HEK293 (cell line): ENCODE measurements at regions not wholly inside any gene's neighbourhood (a gene's known extent, or its start where the extent isn't known, plus 50 kb on each side); places are given as distances from the start of the nearest gene placed in this dataset.

ENCODE experiments used
- CTCF ChIA-PET: fragments of 350-600 bp; formaldehyde crosslinking; extraction: SDS; loops from one replicate; lab custom pipeline; 2021; ENCODE audit warnings: antibody characterized with exemption; lab: Yijun Ruan, JAX
- POLR2A ChIA-PET: fragments of 300-600 bp; formaldehyde crosslinking; extraction: SDS; loops from one replicate; lab custom pipeline; 2020; ENCODE audit warnings: antibody characterized with exemption, inconsistent platforms; lab: Yijun Ruan, JAX
- H3K27ac ChIP-seq: fragments of 200-500 bp; sonication (Bioruptor generic); 2 replicates; pipeline ENCODE4 v1.5.1; 2014; ENCODE audit warnings: low read depth, low read length, control low read depth, inconsistent platforms; ENCODE audit errors: extremely low read depth
- H3K36me3 ChIP-seq, 2 experiments: fragments of 200-500 bp in 1 of 2; sonication (Bioruptor generic) in 1 of 2; 1 replicate in 1 of 2; 2 replicates in 1 of 2; pipeline ENCODE4 v1.5.1; 2014 to 2017; ENCODE audit warnings: inconsistent platforms in 2 of 2, low read length in 2 of 2; ENCODE audit not compliant: control insufficient read depth in 2 of 2, insufficient read depth in 1 of 2
- H3K4me1 ChIP-seq: fragments of 200-500 bp; sonication (Bioruptor generic); 2 replicates; pipeline ENCODE4 v1.5.1; 2014; ENCODE audit warnings: mild to moderate bottlenecking, low read length, inconsistent platforms; ENCODE audit not compliant: control insufficient read depth, insufficient read depth
- H3K4me3 ChIP-seq: 2 replicates; pipeline ENCODE4 v1.5.1; 2011; ENCODE audit warnings: low read depth, mild to moderate bottlenecking, control low read depth, low read length, moderate library complexity
- H3K9me3 ChIP-seq: fragments of 200-500 bp; sonication (Bioruptor generic); 2 replicates; pipeline ENCODE4 v1.5.1; 2014; ENCODE audit warnings: low read depth, low read length, inconsistent platforms; ENCODE audit not compliant: control insufficient read depth, insufficient read depth
- BCL11A ChIP-seq: fragments of 450-650 bp; formaldehyde crosslinking; IDR thresholded peaks from 2 replicates; pipeline ENCODE4 v1.5.1; 2016; ENCODE audit warnings: low read depth, missing biosample characterization, missing genetic modification characterization
- EGR2 ChIP-seq: fragments of 450-650 bp; formaldehyde crosslinking; IDR thresholded peaks from 2 replicates; pipeline ENCODE4 v1.5.1; 2016; ENCODE audit warnings: low read depth, missing biosample characterization, missing genetic modification characterization
- GLIS1 ChIP-seq: fragments of 450-650 bp; formaldehyde crosslinking; IDR thresholded peaks from 2 replicates; pipeline ENCODE4 v1.5.1; 2016; ENCODE audit warnings: missing biosample characterization, missing genetic modification characterization
- GLIS2 ChIP-seq: fragments of 450-650 bp; formaldehyde crosslinking; IDR thresholded peaks from 2 replicates; pipeline ENCODE4 v1.5.1; 2016; ENCODE audit warnings: missing biosample characterization, missing genetic modification characterization
- INSM2 ChIP-seq: fragments of 450-650 bp; formaldehyde crosslinking; IDR thresholded peaks from 2 replicates; pipeline ENCODE4 v1.5.1; 2016; ENCODE audit warnings: missing biosample characterization, missing genetic modification characterization
- KLF16 ChIP-seq: fragments of 450-650 bp; formaldehyde crosslinking; IDR thresholded peaks from 2 replicates; pipeline ENCODE4 v1.5.1; 2017; ENCODE audit warnings: missing biosample characterization, missing genetic modification characterization
- PRDM1 ChIP-seq: fragments of 450-650 bp; formaldehyde crosslinking; IDR thresholded peaks from 2 replicates; pipeline ENCODE4; 2016; ENCODE audit warnings: missing biosample characterization, missing genetic modification characterization
- PRDM10 ChIP-seq: fragments of 450-650 bp; formaldehyde crosslinking; IDR thresholded peaks from 2 replicates; pipeline ENCODE4 v1.5.1; 2016; ENCODE audit warnings: missing biosample characterization, missing genetic modification characterization
- ZBTB10 ChIP-seq: fragments of 450-650 bp; formaldehyde crosslinking; IDR thresholded peaks from 2 replicates; pipeline ENCODE4 v1.5.1; 2016; ENCODE audit warnings: missing biosample characterization, missing genetic modification characterization
- ZBTB17 ChIP-seq: fragments of 450-650 bp; formaldehyde crosslinking; IDR thresholded peaks from 2 replicates; pipeline ENCODE4 v1.5.1; 2016; ENCODE audit warnings: missing biosample characterization, missing genetic modification characterization
- ZBTB20 ChIP-seq: fragments of 450-650 bp; formaldehyde crosslinking; IDR thresholded peaks from 2 replicates; pipeline ENCODE4 v1.5.1; 2016; ENCODE audit warnings: missing biosample characterization, missing genetic modification characterization
- ZBTB8A ChIP-seq: fragments of 450-650 bp; formaldehyde crosslinking; IDR thresholded peaks from 2 replicates; pipeline ENCODE4 v1.5.1; 2016; ENCODE audit warnings: missing biosample characterization, missing genetic modification characterization
- ZIC2 ChIP-seq: fragments of 450-650 bp; formaldehyde crosslinking; IDR thresholded peaks from 2 replicates; pipeline ENCODE4 v1.5.1; 2016; ENCODE audit warnings: missing biosample characterization, missing genetic modification characterization
- ZNF10 ChIP-seq: fragments of 450-650 bp; formaldehyde crosslinking; IDR thresholded peaks from 2 replicates; pipeline ENCODE4 v1.5.1; 2017; ENCODE audit warnings: missing biosample characterization, missing genetic modification characterization
- ZNF121 ChIP-seq: fragments of 450-650 bp; formaldehyde crosslinking; IDR thresholded peaks from 2 replicates; pipeline ENCODE4 v1.5.1; 2016; ENCODE audit warnings: missing biosample characterization, missing genetic modification characterization
- ZNF2 ChIP-seq: fragments of 450-650 bp; formaldehyde crosslinking; IDR thresholded peaks from 2 replicates; pipeline ENCODE4 v1.5.1; 2016; ENCODE audit warnings: missing biosample characterization, missing genetic modification characterization
- ZNF239 ChIP-seq: fragments of 450-650 bp; formaldehyde crosslinking; IDR thresholded peaks from 2 replicates; pipeline ENCODE4 v1.5.1; 2016; ENCODE audit warnings: missing biosample characterization, missing genetic modification characterization
- ZNF24 ChIP-seq: fragments of 450-650 bp; formaldehyde crosslinking; IDR thresholded peaks from 2 replicates; pipeline ENCODE4 v1.5.1; 2016; ENCODE audit warnings: missing biosample characterization, missing genetic modification characterization
- ZNF266 ChIP-seq: fragments of 450-650 bp; formaldehyde crosslinking; IDR thresholded peaks from 2 replicates; pipeline ENCODE4 v1.5.1; 2016; ENCODE audit warnings: missing biosample characterization, missing genetic modification characterization, low read depth
- ZNF335 ChIP-seq: fragments of 450-650 bp; formaldehyde crosslinking; conservative IDR thresholded peaks from 2 replicates; pipeline ENCODE4 v1.5.1; 2016; ENCODE audit warnings: missing biosample characterization, missing genetic modification characterization
- ZNF394 ChIP-seq: fragments of 450-650 bp; formaldehyde crosslinking; IDR thresholded peaks from 2 replicates; pipeline ENCODE4 v1.5.1; 2016; ENCODE audit warnings: missing biosample characterization, missing genetic modification characterization, mild to moderate bottlenecking, moderate library complexity, borderline replicate concordance
- ZNF423 ChIP-seq: fragments of 450-650 bp; formaldehyde crosslinking; IDR thresholded peaks from 2 replicates; pipeline ENCODE4 v1.5.1; 2016; ENCODE audit warnings: missing biosample characterization, missing genetic modification characterization
- ZNF433 ChIP-seq: fragments of 450-650 bp; formaldehyde crosslinking; IDR thresholded peaks from 2 replicates; pipeline ENCODE4 v1.5.1; 2016; ENCODE audit warnings: missing biosample characterization, missing genetic modification characterization, low read depth
- ZNF501 ChIP-seq: fragments of 450-650 bp; formaldehyde crosslinking; IDR thresholded peaks from 2 replicates; pipeline ENCODE4 v1.5.1; 2016; ENCODE audit warnings: missing biosample characterization, missing genetic modification characterization
- ZNF580 ChIP-seq: fragments of 450-650 bp; formaldehyde crosslinking; IDR thresholded peaks from 2 replicates; pipeline ENCODE4 v1.5.1; 2016; ENCODE audit warnings: missing biosample characterization, missing genetic modification characterization
- ZNF600 ChIP-seq: fragments of 450-650 bp; formaldehyde crosslinking; IDR thresholded peaks from 2 replicates; pipeline ENCODE4 v1.5.1; 2016; ENCODE audit warnings: missing biosample characterization, missing genetic modification characterization
- ZNF623 ChIP-seq: fragments of 450-650 bp; formaldehyde crosslinking; IDR thresholded peaks from 2 replicates; pipeline ENCODE4 v1.5.1; 2016; ENCODE audit warnings: missing biosample characterization, missing genetic modification characterization
- ZNF660 ChIP-seq: fragments of 450-650 bp; IDR thresholded peaks from 2 replicates; pipeline ENCODE4 v1.5.1; 2018; ENCODE audit warnings: missing biosample characterization, mild to moderate bottlenecking, missing genetic modification characterization
- ZNF76 ChIP-seq: fragments of 450-650 bp; formaldehyde crosslinking; IDR thresholded peaks from 2 replicates; pipeline ENCODE4; 2016; ENCODE audit warnings: low read depth, missing biosample characterization, missing genetic modification characterization, borderline replicate concordance

- Histone ChIP-seq H3K27ac (no peak overlapping the region; the same call in 1 of the 2 replicates), H3K4me3 (no peak overlapping the region; the same call in 1 of the 2 replicates), H3K4me1 (peaks cover 3% of the 10 kb centered on the region; the same call in 1 of the 2 replicates), H3K9me3 (no peaks in the 10 kb centered on the region), H3K36me3 (no peaks in the 10 kb centered on the region)
- CTCF ChIA-PET, result interaction anchor here (0.6 to 1.3 kb wide), 5 partner anchors 12 to 449 kb away, joined by 3 to 5 read pairs (median 4); no protein-coding TSS in a partner anchor
- TF ChIP-seq INSM2 (tag by site-specific recombination) (no peak), ZBTB10 (no peak), ZNF623 (tag by site-specific recombination) (no peak), ZNF335 (peak; percentile 48), PRDM10 (tag by site-specific recombination) (peak; percentile 98), ZNF660 (tag by site-specific recombination) (no peak), ZNF423 (tag by site-specific recombination) (0 out of 2 replicates have a peak, but pooled peaks have one; percentile 30), GLIS2 (tag by site-specific recombination) (peak; percentile 5; the same call in 1 of the 2 replicates), ZNF239 (tag by site-specific recombination) (no peak), KLF16 (no peak; the same call in 1 of the 2 replicates), ZNF433 (tag by site-specific recombination) (no peak), ZBTB20 (tag by site-specific recombination) (peak; percentile 62), ZBTB8A (tag by site-specific recombination) (peak; percentile 73), ZNF266 (tag by site-specific recombination) (no peak), ZNF10 (tag by site-specific recombination) (no peak), ZNF121 (tag by site-specific recombination) (0 out of 2 replicates have a peak, but pooled peaks have one; percentile 2), GLIS1 (peak; percentile 94), ZNF501 (tag by site-specific recombination) (no peak), ZNF600 (tag by site-specific recombination) (peak; percentile 10; the same call in 1 of the 2 replicates), ZBTB17 (peak; percentile 56), BCL11A (tag by site-specific recombination) (no peak), ZNF76 (no peak), ZIC2 (tag by site-specific recombination) (peak; percentile 95), ZNF24 (tag by site-specific recombination) (no peak), ZNF2 (tag by site-specific recombination) (0 out of 2 replicates have a peak, but pooled peaks have one; percentile 12), ZNF580 (tag by site-specific recombination) (no peak), EGR2 (no peak), ZNF394 (tag by site-specific recombination) (0 out of 2 replicates have a peak, but pooled peaks have one; percentile 21), PRDM1 (peak; percentile 95)
- POLR2A ChIA-PET, result no interaction called here
Measured at GRCh38 chr1:10943991-10944730, 68.3 kb upstream of the TARDBP start.
